GM12878 (cell line): ENCODE measurements at regions not wholly inside any gene's neighbourhood (a gene's known extent, or its start where the extent isn't known, plus 50 kb on each side); places are given as distances from the start of the nearest gene placed in this dataset.

Experiments used
- ATAC-seq: fragments of 200-7000 bp; cut with Tn5 transposase; 3 replicates; pipeline ENCODE4 v1.9.1; 2020; ENCODE audit warnings: mild to moderate bottlenecking, moderate library complexity
- BruUV-seq: library from RNA; stranded (reverse); fragments of 400-500 nt; replicated peaks from 2 replicates; lab custom pipeline; 2021; lab: Mats Ljungman, UMichigan
- CTCF ChIA-PET: fragments of 300-600 bp; sonication (Branson Sonifier 250); formaldehyde crosslinking; extraction: SDS; loops from one replicate; lab custom pipeline; 2021; ENCODE audit warnings: inconsistent platforms; lab: Yijun Ruan, JAX
- POLR2A ChIA-PET: fragments of 350-600 bp; formaldehyde crosslinking; extraction: SDS; loops from one replicate; lab custom pipeline; 2021; ENCODE audit warnings: inconsistent platforms; lab: Charles Lee
- RAD21 ChIA-PET: fragments of 300-600 bp; sonication (Branson Sonifier 250); formaldehyde crosslinking; loops from one replicate; lab custom pipeline; 2023; ENCODE audit warnings: antibody characterized with exemption; ENCODE audit not compliant: unreplicated experiment; lab: Charles Lee
- SMC1A ChIA-PET: fragments of 300-600 bp; sonication (Branson Sonifier 250); formaldehyde crosslinking; loops from one replicate; lab custom pipeline; 2023; ENCODE audit not compliant: unreplicated experiment, uncharacterized antibody; lab: Charles Lee
- DNase-seq: peaks from one replicate; pipeline ENCODE4 v3.0.0-alpha.2; 2011; ENCODE audit warnings: low read depth, low spot score
- FAIRE-seq: peaks from 3 replicates; lab custom pipeline; 2011; peaks lifted over from hg19 to GRCh38; lab: Jason Lieb, UNC
- H2AFZ ChIP-seq: 2 replicates; pipeline ENCODE4 v1.6.0; 2011; ENCODE audit warnings: low read depth, low read length, control low read depth; ENCODE audit not compliant: control insufficient read depth
- H3K27ac ChIP-seq: 2 replicates; pipeline ENCODE4 v1.5.1; 2011; ENCODE audit warnings: control low read depth; ENCODE audit not compliant: control insufficient read depth, insufficient read depth
- H3K27me3 ChIP-seq, 2 experiments: replicated peaks in 1 of 2; 2 replicates each; pipeline versions ENCODE4 v1.6.0 to v1.6.1; 2011; ENCODE audit warnings: low read length in 1 of 2; ENCODE audit not compliant: control insufficient read depth in 2 of 2, insufficient read depth in 2 of 2
- H3K36me3 ChIP-seq, 2 experiments: 2 replicates each; pipeline ENCODE4 v1.5.1; 2011; ENCODE audit warnings: low read length in 1 of 2; ENCODE audit not compliant: control insufficient read depth in 2 of 2, insufficient read depth in 2 of 2
- H3K4me1 ChIP-seq: 2 replicates; pipeline ENCODE4 v1.6.1; 2011; ENCODE audit warnings: mild to moderate bottlenecking, low read length, moderate library complexity, mixed read lengths; ENCODE audit not compliant: control insufficient read depth, insufficient read depth
- H3K4me2 ChIP-seq: 2 replicates; pipeline ENCODE4 v1.6.0; 2011; ENCODE audit warnings: control low read depth; ENCODE audit not compliant: control insufficient read depth, insufficient read depth
- H3K4me3 ChIP-seq: fragments of 200-600 bp; sonication (generic); 2 replicates; pipeline ENCODE4 v1.5.1; 2016
- H3K79me2 ChIP-seq: 2 replicates; pipeline ENCODE4 v1.6.0; 2011; ENCODE audit warnings: low read length; ENCODE audit not compliant: control insufficient read depth, insufficient read depth
- H3K9ac ChIP-seq: 2 replicates; pipeline ENCODE4 v1.8.0; 2011; ENCODE audit warnings: low read length, control low read depth, mixed read lengths; ENCODE audit not compliant: control insufficient read depth, insufficient read depth
- H3K9me3 ChIP-seq: replicated peaks from 3 replicates; pipeline ENCODE4 v1.5.1; 2011; ENCODE audit warnings: mild to moderate bottlenecking, low read length; ENCODE audit not compliant: control insufficient read depth, insufficient read depth
- H4K20me1 ChIP-seq: 2 replicates; pipeline ENCODE4 v1.6.0; 2011; ENCODE audit not compliant: control insufficient read depth, insufficient read depth
- ATF7 ChIP-seq: fragments of 450-650 bp; IDR thresholded peaks from 2 replicates; pipeline ENCODE4 v1.6.1; 2016; ENCODE audit warnings: low read depth, mild to moderate bottlenecking
- BHLHE40 ChIP-seq, 2 experiments: fragments of 450-650 bp in 1 of 2; IDR thresholded peaks; 2 replicates each; pipeline ENCODE4 v1.6.1; 2011 to 2017; ENCODE audit warnings: low read depth in 2 of 2, borderline replicate concordance in 1 of 2, improper control_type of control experiment in 1 of 2, low read length in 1 of 2, mild to moderate bottlenecking in 1 of 2
- CBFB ChIP-seq: IDR thresholded peaks from 2 replicates; pipeline ENCODE4 v1.6.1; 2016; ENCODE audit warnings: antibody characterized with exemption, low read depth
- CBX3 ChIP-seq: fragments of 200-600 bp; sonication (generic); IDR thresholded peaks from 2 replicates; pipeline ENCODE4 v1.6.1; 2016; ENCODE audit warnings: low read depth, borderline replicate concordance
- CBX5 ChIP-seq: sonication (generic); IDR thresholded peaks from 2 replicates; pipeline ENCODE4 v1.6.1; 2016; ENCODE audit warnings: low read depth, moderate library complexity, mild to moderate bottlenecking, inconsistent platforms
- IRF4 ChIP-seq: IDR thresholded peaks from 2 replicates; pipeline ENCODE4 v1.6.1; 2011; ENCODE audit warnings: low read depth, low read length
- KLF5 ChIP-seq: fragments of 450-650 bp; IDR thresholded peaks from 2 replicates; pipeline ENCODE4 v1.6.1; 2014; ENCODE audit warnings: mild to moderate bottlenecking; ENCODE audit not compliant: partially characterized antibody
- SPI1 ChIP-seq: IDR thresholded peaks from 2 replicates; pipeline ENCODE4 v1.6.1; 2011; ENCODE audit warnings: low read depth, mild to moderate bottlenecking, low read length, moderate library complexity, borderline replicate concordance; ENCODE audit not compliant: insufficient read depth
- TBL1XR1 ChIP-seq: IDR thresholded peaks from 2 replicates; pipeline ENCODE4 v1.6.1; 2012; ENCODE audit warnings: low read depth, low read length, improper control_type of control experiment
- YY1 ChIP-seq: IDR thresholded peaks from 2 replicates; pipeline ENCODE4 v1.6.1; 2011; ENCODE audit warnings: low read depth, mild to moderate bottlenecking, low read length
- ZBED1 ChIP-seq: IDR thresholded peaks from 2 replicates; pipeline ENCODE4 v1.6.1; 2016; ENCODE audit warnings: borderline replicate concordance
- ZNF24 ChIP-seq: fragments of 450-650 bp; IDR thresholded peaks from 2 replicates; pipeline ENCODE4 v1.6.1; 2017; ENCODE audit warnings: antibody characterized with exemption, mild to moderate bottlenecking
- ZZZ3 ChIP-seq: IDR thresholded peaks from 2 replicates; pipeline ENCODE4 v1.6.1; 2011; ENCODE audit warnings: low read depth; ENCODE audit not compliant: control insufficient read depth, insufficient read length
- WGBS: methylation state at CpG from one replicate; pipeline ENCODE4 v1.1.6; 2016; ENCODE audit warnings: low lambda C conversion rate; ENCODE audit not compliant: insufficient replicate concordance, insufficient coverage; ENCODE audit errors: missing lambda C conversion rate; 5-methylcytosine and 5-hydroxymethylcytosine counted together
- in situ Hi-C: fragments of 300-500 bp; cut with MboI; formaldehyde crosslinking; loops from 9 replicates; pipeline ENCODE4 v1.14.3; 2018; ENCODE audit warnings: mixed read lengths
- intact Hi-C: fragments of 100-400 bp; cut with micrococcal nuclease; formaldehyde crosslinking; loops from one replicate; pipeline ENCODE4 v1.14.2; 2022; ENCODE audit not compliant: unreplicated experiment
- TF ChIP-seq, protein P1 (sequence below): fragments of 450-650 bp; formaldehyde crosslinking; IDR thresholded peaks from 2 replicates; pipeline ENCODE4 v1.4.0; 2022; ENCODE audit warnings: mild to moderate bottlenecking, moderate library complexity
- TF ChIP-seq, protein P2 (sequence below): fragments of 450-650 bp; conservative IDR thresholded peaks from 2 replicates; pipeline ENCODE4 v1.6.1; 2017; ENCODE audit warnings: mild to moderate bottlenecking, moderate library complexity

DNA sequence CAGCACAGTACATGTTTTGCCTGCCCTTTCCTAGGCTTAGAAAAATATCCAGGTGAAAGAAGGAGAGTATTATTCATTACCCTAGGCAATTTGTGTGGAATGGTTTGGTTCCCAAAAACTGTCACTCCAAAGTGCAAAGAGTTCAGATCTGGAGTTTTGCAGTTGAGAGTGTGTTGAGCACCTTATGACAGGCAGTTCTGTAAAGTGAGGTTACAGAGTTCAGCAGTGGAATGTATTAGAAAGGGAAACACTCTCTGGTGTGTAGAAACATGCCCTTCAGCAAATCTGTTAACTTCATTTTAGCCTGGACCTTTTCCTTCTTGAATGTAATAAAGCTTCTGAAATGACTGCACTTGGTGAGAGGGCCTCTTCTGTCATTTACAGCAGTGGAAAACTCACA lies 154.0 kb upstream of the SSTR1 start:
- FAIRE-seq = no peak
- CTCF ChIA-PET = no interaction called here
- POLR2A ChIA-PET = no interaction called here

DNA sequence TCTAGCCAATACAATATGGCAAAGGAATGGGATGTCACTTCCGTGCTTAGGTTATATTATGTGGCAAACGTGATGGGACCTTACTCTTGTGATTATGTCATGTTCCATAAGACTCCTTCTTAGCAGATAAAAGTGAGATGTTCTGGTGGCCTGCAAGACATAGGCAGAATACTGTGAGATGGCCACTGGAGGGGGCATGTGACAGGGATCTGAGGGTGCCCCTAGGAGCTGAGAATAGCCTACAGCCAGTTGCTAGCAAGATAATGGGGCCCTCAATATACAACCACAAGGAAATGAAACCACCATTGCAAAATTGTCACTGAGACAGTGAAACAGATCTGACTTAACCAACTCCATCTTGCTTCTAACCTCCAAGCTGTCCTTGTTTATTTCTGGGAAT lies 151.4 kb upstream of the SSTR1 start:
- DNase-seq = no peak
- BruUV-seq = no TSS peak
- Histone ChIP-seq H3K9ac (no peak overlapping the region), H3K4me1 (no peaks in the 10 kb centered on the region), H2AFZ (no peak overlapping the region), H3K4me2 (no peak overlapping the region), H3K27ac (no peak overlapping the region), H3K79me2 (no peaks in the 10 kb centered on the region), H3K27me3 (no peaks in the 10 kb centered on the region), H3K9me3 (no peaks in the 10 kb centered on the region; the same call in 2 of the 3 replicates), H4K20me1 (no peaks in the 10 kb centered on the region), H3K4me3 (no peak overlapping the region), H3K36me3 (no peaks in the 10 kb centered on the region)
- no peak for ATAC-seq
- ChIA-PET RAD21 (no interaction called here), POLR2A (no interaction called here), SMC1A (no interaction called here), CTCF (no interaction called here)
- 13% methylated on average over 2 of the region's 2 CpGs for WGBS
- intact Hi-C loops = no loop called here
- in situ Hi-C loops = no loop called here
- no peak for FAIRE-seq
- TF ChIP-seq CBX3 (no peak), ZBED1 (no peak), ATF7 (no peak), CBX5 (no peak), SPI1 (no peak), YY1 (no peak), KLF5 (no peak), IRF4 (no peak), ZNF24 (no peak), BHLHE40 (IDR thresholded peaks at IDR 0.05; ENCODE audit: borderline replicate concordance in 1 of 2, low read depth in 2 of 2, low read length in 1 of 2) (no peak), TBL1XR1 (no peak), CBFB (no peak)
- TF ChIP-seq, protein P1, sequence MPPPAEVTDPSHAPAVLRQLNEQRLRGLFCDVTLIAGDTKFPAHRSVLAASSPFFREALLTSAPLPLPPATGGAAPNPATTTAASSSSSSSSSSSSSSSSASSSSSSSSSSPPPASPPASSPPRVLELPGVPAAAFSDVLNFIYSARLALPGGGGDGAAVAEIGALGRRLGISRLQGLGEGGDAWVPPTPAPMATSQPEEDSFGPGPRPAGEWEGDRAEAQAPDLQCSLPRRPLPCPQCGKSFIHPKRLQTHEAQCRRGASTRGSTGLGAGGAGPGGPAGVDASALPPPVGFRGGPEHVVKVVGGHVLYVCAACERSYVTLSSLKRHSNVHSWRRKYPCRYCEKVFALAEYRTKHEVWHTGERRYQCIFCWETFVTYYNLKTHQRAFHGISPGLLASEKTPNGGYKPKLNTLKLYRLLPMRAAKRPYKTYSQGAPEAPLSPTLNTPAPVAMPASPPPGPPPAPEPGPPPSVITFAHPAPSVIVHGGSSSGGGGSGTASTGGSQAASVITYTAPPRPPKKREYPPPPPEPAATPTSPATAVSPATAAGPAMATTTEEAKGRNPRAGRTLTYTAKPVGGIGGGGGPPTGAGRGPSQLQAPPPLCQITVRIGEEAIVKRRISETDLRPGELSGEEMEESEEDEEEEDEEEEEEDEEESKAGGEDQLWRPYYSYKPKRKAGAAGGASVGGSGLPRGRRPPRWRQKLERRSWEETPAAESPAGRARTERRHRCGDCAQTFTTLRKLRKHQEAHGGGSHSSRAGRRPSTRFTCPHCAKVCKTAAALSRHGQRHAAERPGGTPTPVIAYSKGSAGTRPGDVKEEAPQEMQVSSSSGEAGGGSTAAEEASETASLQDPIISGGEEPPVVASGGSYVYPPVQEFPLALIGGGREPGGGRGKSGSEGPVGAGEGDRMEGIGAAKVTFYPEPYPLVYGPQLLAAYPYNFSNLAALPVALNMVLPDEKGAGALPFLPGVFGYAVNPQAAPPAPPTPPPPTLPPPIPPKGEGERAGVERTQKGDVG (CRISPR knock-in tag) = no peak
- TF ChIP-seq, protein P2, sequence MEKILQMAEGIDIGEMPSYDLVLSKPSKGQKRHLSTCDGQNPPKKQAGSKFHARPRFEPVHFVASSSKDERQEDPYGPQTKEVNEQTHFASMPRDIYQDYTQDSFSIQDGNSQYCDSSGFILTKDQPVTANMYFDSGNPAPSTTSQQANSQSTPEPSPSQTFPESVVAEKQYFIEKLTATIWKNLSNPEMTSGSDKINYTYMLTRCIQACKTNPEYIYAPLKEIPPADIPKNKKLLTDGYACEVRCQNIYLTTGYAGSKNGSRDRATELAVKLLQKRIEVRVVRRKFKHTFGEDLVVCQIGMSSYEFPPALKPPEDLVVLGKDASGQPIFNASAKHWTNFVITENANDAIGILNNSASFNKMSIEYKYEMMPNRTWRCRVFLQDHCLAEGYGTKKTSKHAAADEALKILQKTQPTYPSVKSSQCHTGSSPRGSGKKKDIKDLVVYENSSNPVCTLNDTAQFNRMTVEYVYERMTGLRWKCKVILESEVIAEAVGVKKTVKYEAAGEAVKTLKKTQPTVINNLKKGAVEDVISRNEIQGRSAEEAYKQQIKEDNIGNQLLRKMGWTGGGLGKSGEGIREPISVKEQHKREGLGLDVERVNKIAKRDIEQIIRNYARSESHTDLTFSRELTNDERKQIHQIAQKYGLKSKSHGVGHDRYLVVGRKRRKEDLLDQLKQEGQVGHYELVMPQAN = no peak

More for the DNA sequence above, 154.0 kb upstream of the SSTR1 start:
- BruUV-seq = no TSS peak
- Histone ChIP-seq H3K79me2 (no peaks in the 10 kb centered on the region), H3K9me3 (no peaks in the 10 kb centered on the region; the same call in 2 of the 3 replicates), H3K4me3 (no peak overlapping the region), H3K9ac (no peak overlapping the region), H3K27me3 (no peaks in the 10 kb centered on the region), H2AFZ (no peak overlapping the region), H4K20me1 (no peaks in the 10 kb centered on the region), H3K27ac (no peak overlapping the region), H3K4me1 (no peaks in the 10 kb centered on the region), H3K36me3 (no peaks in the 10 kb centered on the region), H3K4me2 (no peak overlapping the region)
- intact Hi-C loops = no loop called here
- DNase-seq (no peak), ATAC-seq (no peak)
- in situ Hi-C loops = no loop called here
- RAD21 ChIA-PET = no interaction called here
- TF ChIP-seq ZZZ3 = no peak
- SMC1A ChIA-PET = no interaction called here
